Activated CD8-positive, alpha-beta memory T cell treated with anti-CD3 and anti-CD28 coated beads for 48 hours (primary cell): ENCODE measurements at regions not wholly inside any gene's neighbourhood (a gene's known extent, or its start where the extent isn't known, plus 50 kb on each side); places are given as distances from the start of the nearest gene placed in this dataset.

Source experiments
- DNase-seq, 3 experiments: peaks; one replicate each; pipeline ENCODE4 v3.0.0-alpha.2; 2020; ENCODE audit warnings: low read depth in 2 of 3, low spot score in 2 of 3

DNA sequence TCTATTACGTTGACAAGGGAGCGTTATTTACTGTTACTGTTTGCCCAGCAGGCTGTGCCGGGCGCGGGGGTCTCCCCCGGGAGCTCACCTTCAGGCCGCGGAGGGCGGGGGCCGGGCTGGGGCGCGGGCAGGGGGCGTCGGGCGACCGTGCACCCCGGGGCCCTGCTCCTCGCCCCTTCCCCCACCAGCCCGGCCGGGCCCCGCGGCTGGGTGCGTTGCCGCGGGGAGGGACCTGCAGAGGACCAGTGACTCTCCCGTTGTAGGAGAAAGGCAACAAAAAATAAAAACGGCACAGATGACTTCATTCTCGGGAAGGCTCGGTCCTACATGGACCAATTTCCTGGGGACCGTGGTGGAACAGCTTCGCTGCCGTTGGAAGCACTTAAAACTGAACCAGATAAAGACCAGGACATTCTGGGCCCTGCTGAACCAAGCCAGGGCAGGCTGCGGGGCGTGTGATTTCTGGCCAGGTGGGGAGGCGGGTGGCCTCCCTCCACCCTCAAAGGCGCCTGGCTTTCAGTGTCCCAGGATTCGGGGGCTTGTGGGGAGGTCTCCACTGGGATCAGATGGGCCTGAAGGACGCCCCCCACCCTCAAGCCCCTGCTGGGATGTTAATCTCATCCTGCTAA is 57.4 kb downstream of the IGLL1 start:
- no peak for DNase-seq

DNA sequence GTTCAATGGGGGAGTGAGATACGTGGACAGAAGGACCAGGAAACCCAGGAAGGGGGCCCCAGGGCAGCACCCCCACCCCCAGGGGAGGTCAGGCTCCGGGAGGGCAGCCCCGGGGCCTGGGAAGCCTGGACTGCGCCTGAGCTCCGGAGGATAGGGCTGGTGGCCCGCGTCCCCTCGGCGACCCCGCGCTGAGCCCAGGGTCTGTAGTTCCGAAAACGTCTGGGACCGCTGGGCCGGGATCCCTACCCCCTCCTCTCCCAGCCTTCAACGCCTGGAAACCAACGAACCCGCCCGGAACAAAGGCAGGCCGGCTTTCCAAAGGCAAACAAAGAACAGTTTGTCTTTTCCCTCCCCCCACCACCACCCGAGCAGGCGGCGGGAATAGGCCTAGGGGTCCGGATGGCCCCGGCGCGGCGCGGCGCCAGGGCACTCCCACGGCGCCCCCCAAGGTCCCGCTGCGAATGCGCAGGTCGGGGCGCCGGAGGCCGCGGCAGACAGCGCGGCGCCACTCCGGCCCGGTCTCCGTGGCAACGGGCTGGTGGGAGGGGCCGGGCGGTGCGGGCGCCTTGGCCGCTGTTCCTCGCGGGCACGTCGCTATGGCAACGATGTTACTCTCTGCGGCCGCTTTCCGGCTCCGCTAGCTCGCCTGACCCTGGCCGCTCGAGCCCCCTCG is 58.5 kb downstream of the IGLL1 start:
- DNase-seq = peak; percentile 36 to 63 (median 43)

DNA sequence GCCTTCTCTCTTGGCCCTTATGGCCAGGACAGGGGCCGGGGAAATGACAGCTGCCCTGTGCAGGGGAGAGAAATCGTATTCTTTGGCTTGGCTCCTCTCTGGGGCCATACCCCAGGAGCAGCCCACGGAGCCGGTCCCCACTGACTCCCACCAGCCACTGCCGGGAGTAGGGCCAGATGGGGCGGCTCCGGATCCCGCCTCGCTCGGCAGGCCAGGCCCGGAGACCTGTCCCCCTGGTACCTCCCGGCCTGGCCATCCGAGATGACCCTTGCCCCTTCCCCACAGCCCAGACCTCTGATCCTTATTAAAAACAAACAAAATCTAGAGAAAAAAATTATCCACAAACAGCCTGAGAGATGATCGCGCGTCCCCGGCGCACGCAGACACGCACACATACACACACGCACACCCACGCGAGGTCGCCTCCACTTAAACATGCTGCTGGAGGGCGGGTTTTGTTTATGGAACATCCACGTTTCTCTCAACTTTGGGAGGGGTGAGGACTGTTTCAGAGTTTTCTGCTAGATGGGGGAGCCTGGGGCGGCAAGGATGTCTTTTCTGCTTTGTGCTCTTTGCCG is 59.1 kb downstream of the IGLL1 start:
- no peak for DNase-seq

DNA sequence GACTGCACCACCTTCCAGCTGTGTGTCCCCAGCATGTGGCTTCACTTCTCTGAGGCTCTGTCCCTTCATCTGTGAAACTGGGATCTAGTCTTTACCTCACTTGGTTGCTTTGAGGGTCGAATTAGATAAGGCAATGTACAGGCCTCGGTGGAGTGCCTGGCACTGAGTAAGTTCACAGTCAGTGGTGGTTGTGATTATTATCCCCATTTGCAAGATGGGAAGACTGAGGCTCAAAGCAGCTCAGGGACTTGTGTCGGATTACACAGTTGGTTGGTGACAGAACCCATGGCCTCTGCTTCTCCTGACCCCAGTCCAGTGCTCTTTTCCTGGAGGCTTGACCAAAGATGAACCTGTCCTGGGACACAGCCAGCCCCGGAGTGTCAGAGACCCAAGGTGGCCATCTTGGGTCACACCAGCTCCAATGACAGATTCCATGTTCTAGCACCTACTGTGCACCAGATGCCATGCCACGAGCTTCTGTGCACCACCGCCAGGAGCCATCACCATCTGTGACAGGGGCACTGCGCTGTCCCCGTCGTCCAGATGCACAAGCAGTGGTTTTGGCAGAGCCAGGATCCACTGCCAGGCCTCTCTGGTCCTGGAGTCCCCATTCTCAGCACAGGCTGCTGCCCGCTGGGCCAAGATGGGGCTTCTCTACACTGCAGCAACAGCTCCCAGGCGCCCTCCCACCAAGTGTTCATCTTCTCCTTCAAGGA is 60.5 kb downstream of the IGLL1 start:
- DNase-seq = no peak

DNA sequence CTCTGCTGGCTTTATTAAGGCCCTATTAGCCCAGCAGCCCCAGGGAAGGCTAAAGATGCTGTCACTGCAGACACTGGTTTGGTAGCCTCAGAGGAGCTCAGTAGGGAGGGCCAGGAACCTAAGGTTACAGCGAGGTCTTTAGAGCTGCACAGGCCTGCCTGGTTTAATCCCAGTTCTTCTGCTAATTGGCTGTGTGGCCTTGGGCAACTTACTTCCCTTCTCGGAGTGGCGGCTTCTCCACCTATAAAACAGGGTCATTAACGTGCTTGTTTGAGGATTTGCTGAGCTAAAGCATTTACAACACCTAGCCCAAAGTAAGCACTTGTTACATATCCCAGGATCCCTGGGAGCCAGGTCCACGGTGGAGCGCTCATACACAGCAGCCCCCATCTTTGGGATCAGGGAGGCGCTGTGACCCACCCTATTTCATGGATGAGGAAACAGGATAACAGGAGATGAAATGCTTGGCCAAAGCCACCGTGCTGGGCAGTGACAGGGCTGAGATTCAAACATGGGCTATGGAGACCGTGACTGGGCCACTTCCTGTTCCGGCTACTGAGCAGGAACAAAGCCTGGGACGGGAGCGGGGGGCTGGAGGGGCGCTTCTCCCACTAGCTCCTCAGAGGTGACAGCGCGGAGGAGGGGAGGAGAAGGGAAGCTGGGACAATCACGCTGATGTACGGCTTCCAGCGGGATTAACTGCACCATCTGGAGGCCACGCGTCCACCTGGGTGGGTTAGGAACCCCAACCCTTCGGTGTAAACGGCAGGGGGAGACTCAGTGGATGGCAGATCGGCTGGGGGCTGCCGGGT is 61.5 kb downstream of the IGLL1 start:
- DNase-seq = no peak

DNA sequence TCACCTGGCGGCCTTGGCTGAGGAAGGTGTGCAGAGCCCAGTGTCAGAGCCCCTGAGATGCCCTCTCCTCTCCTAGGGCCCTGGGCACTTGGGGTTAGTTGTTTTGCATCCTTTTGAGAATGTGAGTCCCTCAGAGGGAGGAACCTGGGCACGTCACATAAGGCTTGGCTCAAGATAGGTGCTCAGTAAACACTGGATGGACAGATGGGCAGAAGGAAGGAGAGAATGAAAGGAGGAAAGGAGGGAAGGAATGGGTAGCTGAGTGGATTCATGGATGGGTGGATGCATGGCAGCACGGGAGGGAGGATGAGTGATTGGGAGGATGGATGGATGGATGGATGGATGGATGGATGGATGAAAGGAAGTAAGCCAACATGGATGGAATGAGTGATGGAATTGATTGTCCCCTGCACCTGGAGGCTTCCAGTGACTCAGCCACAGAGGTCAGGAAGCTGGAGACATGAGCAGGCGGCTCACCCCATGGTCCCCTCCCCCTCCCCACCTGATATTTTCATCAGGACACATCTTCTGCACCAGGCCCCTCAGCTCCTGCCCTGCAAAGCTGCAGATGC is 62.2 kb downstream of the IGLL1 start:
- no peak for DNase-seq

DNA sequence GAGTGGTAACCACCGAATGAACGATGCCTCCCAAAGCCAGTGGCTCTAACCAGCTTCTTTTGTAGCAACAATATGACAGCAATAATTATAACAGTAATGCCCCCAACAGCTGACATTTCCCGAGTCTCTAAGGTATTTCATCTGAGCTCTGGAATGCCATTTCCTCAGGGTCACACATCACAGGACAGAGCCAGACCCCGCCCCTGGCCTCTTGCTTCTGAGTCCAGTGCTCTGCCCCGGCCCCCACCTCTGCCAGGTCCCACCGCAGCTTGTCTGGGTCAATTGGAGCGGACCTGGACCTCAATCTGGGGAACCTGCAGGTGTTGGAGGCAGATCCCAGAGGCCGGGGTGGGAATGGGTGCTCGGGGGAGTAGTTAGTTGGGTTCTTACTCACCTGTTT is 63.8 kb downstream of the IGLL1 start:
- DNase-seq = no peak

DNA sequence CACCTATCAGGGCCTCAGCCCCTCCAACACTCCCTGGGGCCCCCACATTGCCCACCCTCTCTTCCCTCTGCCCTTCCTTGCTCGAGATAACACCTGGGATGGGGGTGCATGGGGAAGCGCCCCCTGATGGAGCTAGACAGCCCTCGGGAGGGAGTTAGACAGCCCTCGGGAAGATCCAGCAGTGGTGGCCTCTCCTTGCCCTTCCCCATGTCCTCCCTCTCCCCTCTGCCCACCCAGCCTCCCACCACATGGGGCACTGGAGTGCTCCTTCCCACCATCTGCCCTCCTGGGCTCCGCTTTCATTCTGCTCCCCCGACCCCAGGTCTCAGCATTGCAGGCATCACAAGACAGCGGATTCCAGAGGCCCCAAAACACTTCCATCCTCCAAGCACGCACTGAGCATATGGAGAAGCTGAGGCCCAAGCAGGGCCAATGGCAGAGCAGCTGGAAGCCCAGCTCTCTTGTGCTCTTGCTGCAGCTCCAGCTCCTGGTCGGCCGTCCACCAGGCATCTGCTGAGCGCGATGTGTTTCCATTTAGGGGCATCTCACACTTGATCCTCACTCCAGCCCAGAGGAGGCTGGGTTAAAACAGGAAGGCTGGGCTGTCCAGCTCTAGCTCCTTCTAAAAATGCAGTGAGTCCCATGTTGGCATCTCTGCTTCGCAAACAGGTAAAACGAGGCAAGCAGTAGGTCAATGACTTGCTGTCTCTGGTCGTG is 65.6 kb downstream of the IGLL1 start:
- DNase-seq = no peak

DNA sequence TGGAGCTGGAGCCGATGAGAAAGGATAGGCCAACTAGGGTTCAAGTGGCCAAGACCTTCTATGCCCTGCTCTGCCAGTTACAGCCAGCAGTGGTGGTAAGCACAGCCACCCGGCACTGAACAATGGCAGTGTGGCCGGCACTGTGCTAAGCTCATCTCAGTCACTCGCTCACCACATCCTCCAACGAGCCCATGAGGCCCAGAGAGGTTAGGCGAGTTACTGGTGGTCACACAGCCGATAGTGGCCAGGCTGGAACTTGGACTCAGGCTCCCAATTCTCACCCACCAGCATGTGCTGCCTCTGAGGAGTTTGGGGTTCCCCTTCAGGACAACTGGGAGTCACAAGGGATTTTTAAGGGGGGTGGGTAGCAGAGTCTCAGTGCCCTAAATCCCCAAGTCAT is 66.4 kb downstream of the IGLL1 start:
- no peak for DNase-seq

DNA sequence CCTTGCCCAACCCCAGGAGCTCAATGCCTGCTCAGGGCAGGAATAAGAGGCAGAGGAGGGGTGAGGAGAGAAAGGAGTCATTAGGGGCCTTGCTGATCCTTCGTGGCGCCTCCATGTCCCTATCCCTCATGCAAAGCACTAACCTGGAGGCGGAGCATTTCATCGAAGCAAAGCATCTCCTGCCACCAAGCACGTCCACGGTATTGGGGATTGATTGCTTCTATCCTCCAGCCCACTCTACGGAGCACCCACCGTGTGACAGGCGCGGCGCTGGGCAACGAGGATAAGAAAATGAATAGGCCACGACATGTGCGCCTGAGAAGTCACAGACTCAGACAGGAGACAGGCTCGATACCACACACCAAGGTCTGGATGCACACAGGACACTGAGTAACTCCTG is 67.0 kb downstream of the IGLL1 start:
- no peak for DNase-seq

DNA sequence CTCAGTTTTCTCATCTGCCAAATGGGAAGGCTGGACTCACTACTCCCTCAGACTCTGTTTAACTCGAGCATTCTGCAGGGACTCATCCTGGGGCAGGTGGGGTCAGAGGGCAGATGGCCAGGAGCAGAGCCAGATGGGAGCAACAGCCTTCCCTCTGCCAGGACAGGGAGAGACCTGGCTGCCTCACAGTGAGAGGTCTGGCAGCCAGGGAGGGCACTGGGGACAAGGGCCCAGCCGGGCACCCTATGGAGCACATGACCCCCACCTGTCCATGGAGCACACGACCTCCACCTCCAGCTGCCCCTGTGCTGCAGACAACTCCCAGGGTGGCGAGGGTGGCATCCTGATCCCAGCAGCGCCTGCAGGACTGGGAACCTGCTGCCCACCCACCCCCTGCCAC is 67.4 kb downstream of the IGLL1 start:
- DNase-seq = no peak

DNA sequence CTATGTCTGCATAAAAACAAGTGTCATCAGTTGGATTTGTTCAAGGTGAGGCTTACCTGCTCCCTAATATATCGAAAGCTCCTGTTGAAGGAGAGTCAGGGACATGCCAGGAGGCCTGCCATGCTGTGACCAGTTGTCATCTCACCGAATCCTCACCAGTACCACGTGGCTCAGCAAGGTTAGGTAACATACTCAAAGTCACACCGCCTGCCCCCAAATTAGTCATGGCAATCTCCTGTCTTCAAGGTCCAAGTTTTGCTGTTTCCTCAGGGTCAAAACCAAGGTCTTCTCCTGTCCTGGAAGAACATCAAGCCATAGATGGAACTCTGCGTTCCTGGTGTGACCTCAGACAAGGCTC is 67.8 kb downstream of the IGLL1 start:
- no peak for DNase-seq

DNA sequence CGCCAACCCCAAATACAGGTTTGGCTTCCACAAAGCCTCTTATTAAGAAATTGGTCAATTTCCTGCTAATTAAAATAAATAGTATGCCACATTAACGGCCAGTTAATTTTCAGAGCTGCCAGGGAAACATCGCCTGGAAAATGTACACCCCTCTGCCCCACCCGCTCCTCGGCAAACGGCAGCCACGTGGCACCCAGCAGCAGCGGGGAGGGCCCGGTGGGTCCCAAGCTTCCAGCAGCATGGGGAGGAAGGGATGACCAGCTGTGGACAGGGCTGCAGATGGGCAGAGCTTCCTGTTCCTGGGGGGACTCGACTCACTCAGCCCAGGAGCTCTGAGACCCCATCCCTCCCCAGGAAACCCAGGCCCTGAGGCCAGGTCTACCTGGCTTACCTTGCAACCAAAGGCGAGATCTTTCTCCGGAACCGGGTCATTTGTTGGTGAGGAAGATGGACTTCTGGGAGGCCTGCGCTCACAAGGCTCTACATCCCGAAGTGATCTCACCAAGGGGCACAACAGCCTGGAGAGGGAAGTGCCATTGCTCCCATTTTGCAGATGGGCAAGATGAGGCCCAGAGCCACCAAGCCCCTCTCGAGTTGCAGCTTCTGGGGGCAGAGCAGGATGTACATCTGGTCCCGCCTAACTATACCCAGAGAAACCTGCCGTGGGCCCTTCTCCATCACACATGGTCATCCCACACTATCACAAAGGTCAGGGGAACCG is 68.3 kb downstream of the IGLL1 start:
- no peak for DNase-seq

DNA sequence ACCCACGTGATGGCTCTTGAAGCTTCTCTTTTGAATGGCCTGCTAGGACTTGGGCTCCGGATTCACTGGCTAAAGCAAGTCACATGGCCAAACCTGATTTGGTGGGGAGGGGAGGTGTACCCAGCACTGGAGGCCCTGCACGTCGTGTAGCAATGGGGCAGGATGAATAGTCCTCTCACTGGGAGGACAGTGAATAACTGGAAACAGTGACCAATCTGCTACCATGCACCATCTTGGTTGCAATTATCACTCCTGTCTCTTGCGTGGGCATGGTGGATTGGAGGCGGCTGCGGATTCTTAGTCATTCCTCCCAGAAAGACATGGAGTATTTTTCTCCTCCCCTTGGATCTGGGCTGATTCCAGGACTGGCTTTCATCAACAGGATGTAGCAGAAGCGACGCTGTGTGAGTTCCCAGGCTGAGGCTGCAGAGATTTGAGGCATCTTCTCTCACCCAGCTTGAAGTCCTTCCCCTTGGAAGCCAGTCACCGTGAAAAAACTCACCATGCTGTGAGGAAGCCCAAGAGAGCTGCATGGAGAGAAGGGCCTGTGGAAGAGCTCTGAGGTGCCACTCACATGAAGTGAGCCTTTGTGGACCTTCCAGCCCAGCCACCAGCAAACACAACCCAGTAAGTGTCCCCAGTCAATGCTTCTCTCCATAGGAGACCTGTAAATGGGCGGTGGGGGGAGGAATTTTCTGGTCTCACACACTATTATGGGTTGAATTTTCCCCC is 70.4 kb downstream of the IGLL1 start:
- no peak for DNase-seq

DNA sequence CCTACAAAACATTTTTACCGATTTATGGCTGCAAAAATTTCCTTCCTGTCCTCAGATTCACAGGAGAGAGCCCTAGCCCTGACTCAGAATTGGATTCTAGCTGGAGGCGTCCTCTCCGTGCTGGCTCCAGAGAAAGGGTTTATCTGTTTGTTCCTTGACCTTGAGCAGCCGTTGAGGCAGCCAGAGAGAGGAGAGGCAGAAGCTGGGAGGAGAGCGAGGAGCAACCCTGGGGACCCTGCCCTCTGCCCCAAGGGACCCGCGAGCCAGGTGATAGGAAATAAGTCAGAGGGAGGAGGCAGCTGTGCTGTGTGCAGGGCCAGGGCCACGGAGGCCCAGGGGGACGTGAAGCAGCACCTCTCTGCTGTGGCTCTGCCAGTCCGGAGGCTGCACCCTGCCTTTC is 75.6 kb downstream of the IGLL1 start:
- DNase-seq = no peak

DNA sequence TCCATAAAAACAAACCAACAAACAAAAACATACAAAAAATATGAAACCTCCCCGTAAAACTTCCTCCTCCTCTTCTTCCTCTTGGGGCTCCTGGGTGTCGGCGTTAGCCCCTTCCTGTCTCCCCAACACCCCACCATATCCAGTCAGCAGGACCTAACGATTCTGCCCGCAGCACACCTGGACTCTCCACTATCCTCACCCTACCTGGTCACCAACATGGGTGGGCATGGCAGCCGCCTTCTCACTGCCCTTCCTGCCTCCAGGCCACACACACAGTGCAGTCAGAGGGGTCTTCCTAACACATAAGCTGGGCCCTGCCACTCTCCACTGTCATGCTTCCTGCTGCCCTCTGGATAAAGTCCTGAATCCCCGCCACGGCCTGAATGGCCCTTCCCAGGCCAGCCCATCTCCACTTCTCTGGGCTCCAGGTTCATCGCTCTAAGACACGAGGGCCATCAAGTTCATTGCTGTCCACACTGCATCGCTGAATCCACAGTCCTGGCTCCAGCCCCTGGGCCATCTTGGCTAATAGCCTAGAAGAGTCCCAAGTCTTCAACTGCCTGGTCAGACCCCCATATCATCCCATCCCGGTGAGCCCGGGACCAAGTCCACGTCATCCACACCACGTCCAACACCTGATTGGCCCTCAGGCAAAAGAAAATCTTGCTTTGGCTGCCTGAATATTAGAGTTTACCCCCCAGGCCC is 76.2 kb downstream of the IGLL1 start:
- no peak for DNase-seq

DNA sequence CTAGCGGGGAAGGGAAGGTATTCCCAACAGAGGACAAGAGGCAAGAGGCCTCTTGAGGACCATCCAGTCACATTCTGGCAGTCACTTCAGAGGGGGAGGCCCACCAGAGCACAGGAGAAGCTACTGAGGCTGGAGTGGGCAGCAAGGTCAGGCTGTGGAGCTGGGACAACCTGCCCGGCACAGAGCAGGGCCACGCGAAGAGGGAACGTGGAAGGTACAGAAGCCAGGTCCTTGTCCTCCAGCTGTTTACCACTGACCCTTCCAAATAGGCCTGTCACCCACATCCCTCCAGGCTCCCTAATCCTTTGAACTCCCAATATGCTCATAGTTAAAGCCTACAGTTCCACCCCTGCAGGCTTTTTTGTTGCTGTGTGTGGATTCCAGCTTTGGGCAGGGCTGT is 76.9 kb downstream of the IGLL1 start:
- no peak for DNase-seq

DNA sequence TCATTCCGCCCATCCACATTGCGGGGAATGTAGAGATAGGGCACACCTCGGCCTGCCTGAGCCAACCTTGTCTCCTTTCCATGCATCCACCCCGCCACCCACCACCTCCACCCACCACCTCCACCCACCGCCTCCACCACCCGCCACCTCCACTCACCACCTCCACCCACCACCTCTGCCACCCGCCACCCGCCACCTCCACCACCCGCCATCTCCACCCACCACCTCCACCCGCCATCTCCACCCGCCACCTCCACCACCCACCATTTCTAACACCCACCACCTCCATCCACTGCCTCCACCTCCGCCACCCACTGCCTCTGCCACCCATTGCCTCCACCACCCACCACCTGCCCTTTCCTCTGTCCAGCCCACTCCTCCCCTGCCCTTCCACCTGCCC is 78.4 kb downstream of the IGLL1 start:
- no peak for DNase-seq

DNA sequence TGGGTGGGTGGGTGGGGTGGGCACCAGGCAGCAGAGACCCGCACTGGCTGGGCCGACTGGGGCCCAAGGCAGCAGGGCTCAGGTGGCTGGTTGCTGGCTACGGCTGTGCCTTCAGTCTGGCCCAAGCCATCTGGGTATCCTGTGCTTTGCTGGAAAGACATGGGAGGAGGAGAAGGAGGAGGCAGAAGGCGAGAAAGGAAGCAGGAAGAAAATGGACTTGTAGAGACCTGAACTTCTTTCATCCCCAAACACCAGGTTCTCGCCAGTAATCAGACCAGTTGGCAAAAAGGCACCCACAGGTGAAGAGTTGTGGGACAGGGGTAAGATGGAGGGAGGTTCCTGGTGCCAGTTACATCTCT is 78.8 kb downstream of the IGLL1 start:
- no peak for DNase-seq
